NB4 (cell line): ENCODE measurements at regions not wholly inside any gene's neighbourhood (a gene's known extent, or its start where the extent isn't known, plus 50 kb on each side); places are given as distances from the start of the nearest gene placed in this dataset.

Experiments used
- DNase-seq: peaks from one replicate; pipeline ENCODE4 v3.0.0; 2010; ENCODE audit warnings: low read depth
- H3K4me3 ChIP-seq: one replicate; pipeline ENCODE4 v1.5.1; 2011; ENCODE audit warnings: mild to moderate bottlenecking, low read depth, low read length, moderate library complexity
- CTCF ChIP-seq: IDR thresholded peaks from one replicate; pipeline ENCODE4 v1.5.1; 2012; ENCODE audit warnings: low read depth, low read length
- MAX ChIP-seq: IDR thresholded peaks from 2 replicates; pipeline ENCODE4 v1.6.1; 2011; ENCODE audit warnings: low read depth, low read length
- MYC ChIP-seq: IDR thresholded peaks from 2 replicates; pipeline ENCODE4 v1.6.1; 2011; ENCODE audit warnings: low read depth, low read length
- POLR2A ChIP-seq: IDR thresholded peaks from 2 replicates; pipeline ENCODE4 v1.6.1; 2011; ENCODE audit warnings: mild to moderate bottlenecking; ENCODE audit not compliant: insufficient read length; ENCODE audit errors: extremely low read depth

- DNase-seq: no peak
- no peak for TF ChIP-seq MAX
- no peak for TF ChIP-seq POLR2A
- no peak for TF ChIP-seq CTCF
- TF ChIP-seq MYC: no peak
- no peak overlapping the region for H3K4me3 ChIP-seq
These were observed 450.7 kb downstream of the TSHZ3 start for GRCh38 chr19:30898353-30899103.

GRCh38 chr19:30897553-30897952 is 451.7 kb downstream of the TSHZ3 start:
- DNase-seq: no peak
- TF ChIP-seq MYC (no peak), POLR2A (no peak), CTCF (no peak), MAX (no peak)
- no peak overlapping the region for H3K4me3 ChIP-seq

- no peak for TF ChIP-seq MYC
- no peak for TF ChIP-seq CTCF
- TF ChIP-seq MAX: no peak
- no peak for TF ChIP-seq POLR2A
- DNase-seq: no peak
- H3K4me3 ChIP-seq: no peak overlapping the region
These were observed 452.2 kb downstream of the TSHZ3 start for GRCh38 chr19:30897034-30897433.

- H3K4me3 ChIP-seq: no peak overlapping the region
- DNase-seq: no peak
- TF ChIP-seq MYC (no peak), MAX (no peak)
These were observed 452.7 kb downstream of the TSHZ3 start for GRCh38 chr19:30896554-30896953.

- no peak for TF ChIP-seq POLR2A
- no peak for TF ChIP-seq MYC
- no peak overlapping the region for H3K4me3 ChIP-seq
- no peak for DNase-seq
These were observed 453.3 kb downstream of the TSHZ3 start for GRCh38 chr19:30895946-30896345.

GRCh38 chr19:30891051-30891450 is 458.2 kb downstream of the TSHZ3 start:
- no peak for TF ChIP-seq MYC
- no peak for TF ChIP-seq CTCF
- TF ChIP-seq MAX: no peak
- TF ChIP-seq POLR2A: no peak
- no peak overlapping the region for H3K4me3 ChIP-seq
- DNase-seq: no peak

- TF ChIP-seq POLR2A (no peak), MAX (no peak), CTCF (no peak), MYC (no peak)
- DNase-seq: no peak
- no peak overlapping the region for H3K4me3 ChIP-seq
These were observed 459.2 kb downstream of the TSHZ3 start for GRCh38 chr19:30890033-30890432.
